ENCODE measurements at regions not wholly inside any gene's neighbourhood (a gene's known extent, or its start where the extent isn't known, plus 50 kb on each side); places are given as distances from the start of the nearest gene placed in this dataset.

DNA sequence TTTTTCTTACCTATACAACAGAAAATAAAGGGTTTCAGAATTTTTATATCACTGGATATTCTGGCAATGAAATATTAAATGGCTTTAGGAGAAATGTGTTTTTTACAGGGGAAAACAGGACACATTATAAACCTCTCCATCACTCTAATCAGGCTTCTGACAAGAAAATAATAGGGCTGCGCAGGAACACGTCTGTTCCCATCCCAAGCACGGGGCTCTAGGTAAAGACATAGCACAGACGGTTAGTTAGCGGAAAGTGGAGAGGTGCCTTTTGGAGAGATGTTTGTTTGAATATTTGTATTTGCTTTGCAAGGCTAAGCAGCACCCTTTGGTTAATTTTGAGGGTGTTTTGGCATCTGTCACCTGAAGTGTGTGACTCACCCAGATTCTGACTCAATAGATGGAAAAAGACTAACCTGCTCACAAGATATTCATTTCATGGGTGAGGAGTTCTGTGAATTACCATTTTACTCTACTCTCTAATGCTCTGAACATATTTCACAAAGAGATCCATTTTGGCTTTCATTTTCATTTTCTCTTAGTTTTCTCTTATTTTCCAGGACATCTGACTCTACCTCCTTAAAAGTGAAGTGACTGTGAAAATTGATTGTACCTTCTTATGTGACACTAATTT lies 174.5 kb upstream of the AKR1E2 start:
- no peaks in the 10 kb centered on the region for H3K9me3 ChIP-seq (replicated peaks)
- peaks cover 15% of the 10 kb centered on the region for H3K4me1 ChIP-seq
- H3K27me3 ChIP-seq, result no peaks in the 10 kb centered on the region
- DNase-seq, result no peak
- no peaks in the 10 kb centered on the region for H3K36me3 ChIP-seq
- no peak overlapping the region for H3K27ac ChIP-seq
- no peak overlapping the region for H3K4me3 ChIP-seq

DNA sequence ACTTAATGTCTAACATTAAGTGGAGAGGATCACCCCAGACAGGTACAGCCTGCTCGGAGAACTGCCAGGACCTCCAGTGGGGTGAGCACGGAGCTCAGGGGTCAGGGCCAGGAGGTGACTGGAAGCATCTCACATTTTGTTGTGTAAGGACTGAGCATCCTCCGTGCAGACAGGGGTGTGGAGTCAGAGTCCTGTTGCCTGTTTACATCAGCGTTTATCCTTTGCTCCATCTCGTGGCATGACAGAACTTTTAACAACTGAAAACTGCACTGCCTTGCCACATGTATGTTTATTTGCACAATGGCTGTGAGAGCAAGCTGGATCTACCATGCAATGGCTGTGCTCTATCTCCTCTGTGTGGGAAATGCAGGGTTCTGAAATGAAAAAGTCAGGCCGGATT lies 175.4 kb upstream of the AKR1E2 start:
- no peaks in the 10 kb centered on the region for H3K27me3 ChIP-seq
- DNase-seq, result no peak
- H3K9me3 ChIP-seq (replicated peaks), result no peaks in the 10 kb centered on the region
- H3K27ac ChIP-seq, result no peak overlapping the region
- H3K36me3 ChIP-seq, result no peaks in the 10 kb centered on the region
- H3K4me3 ChIP-seq, result no peak overlapping the region
- H3K4me1 ChIP-seq, result peaks cover 7% of the 10 kb centered on the region

DNA sequence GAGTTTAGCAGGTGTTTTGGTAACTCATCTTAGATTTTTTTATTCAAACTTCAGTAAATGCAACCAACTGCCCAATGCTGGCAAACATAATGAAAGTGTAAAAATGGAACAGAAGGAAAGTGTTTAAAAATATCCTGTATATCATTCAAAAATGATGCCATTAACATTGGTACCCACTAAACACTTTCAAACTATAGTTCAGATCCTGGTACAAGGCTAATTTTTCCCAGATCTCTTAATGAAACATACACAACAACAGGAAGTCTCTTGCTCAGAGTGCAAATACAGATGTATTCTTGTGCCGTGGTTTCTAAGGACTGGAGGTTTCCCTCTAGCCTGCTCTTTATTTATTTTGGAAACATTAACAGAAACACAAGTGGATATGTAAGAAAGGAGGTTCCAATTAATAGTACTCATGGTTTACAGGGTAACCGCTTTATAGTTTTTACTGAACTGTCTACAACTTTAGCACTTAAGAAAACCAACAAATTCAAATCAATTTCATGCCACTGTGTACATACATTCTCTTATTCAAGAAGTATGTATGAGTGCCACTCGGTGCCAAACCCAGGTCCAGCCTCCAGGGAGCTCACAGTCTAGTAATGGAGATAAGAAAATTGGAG lies 176.0 kb upstream of the AKR1E2 start:
- H3K36me3 ChIP-seq, result no peaks in the 10 kb centered on the region
- peaks cover under 1% of the 10 kb centered on the region; the same call in 1 of the 2 replicates for H3K4me1 ChIP-seq
- H3K27me3 ChIP-seq, result no peaks in the 10 kb centered on the region
- no peaks in the 10 kb centered on the region for H3K9me3 ChIP-seq (replicated peaks)
- H3K4me3 ChIP-seq, result no peak overlapping the region
- H3K27ac ChIP-seq, result no peak overlapping the region
- DNase-seq, result no peak

DNA sequence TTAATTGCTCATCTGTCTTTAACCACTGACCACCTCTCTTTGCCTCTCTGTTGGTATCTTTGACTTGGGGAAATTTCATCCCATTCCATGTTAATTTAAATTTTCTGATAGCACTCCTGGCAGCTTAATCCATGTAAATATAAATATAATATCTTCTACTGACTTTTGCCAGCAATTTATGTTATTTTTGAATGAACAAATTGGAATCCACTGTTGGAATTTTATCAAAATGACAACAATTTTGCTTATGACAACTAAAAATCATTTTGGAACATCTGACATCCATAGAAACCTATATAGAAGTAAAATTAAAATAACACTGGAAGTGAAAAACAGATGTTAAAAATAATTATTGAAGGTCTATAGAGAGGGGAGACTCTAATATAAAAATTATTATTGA lies 176.5 kb upstream of the AKR1E2 start:
- no peak overlapping the region for H3K27ac ChIP-seq
- H3K9me3 ChIP-seq (replicated peaks), result no peaks in the 10 kb centered on the region
- H3K27me3 ChIP-seq, result no peaks in the 10 kb centered on the region
- no peak overlapping the region for H3K4me3 ChIP-seq
- DNase-seq, result no peak
- H3K36me3 ChIP-seq, result no peaks in the 10 kb centered on the region
- no peaks in the 10 kb centered on the region for H3K4me1 ChIP-seq

DNA sequence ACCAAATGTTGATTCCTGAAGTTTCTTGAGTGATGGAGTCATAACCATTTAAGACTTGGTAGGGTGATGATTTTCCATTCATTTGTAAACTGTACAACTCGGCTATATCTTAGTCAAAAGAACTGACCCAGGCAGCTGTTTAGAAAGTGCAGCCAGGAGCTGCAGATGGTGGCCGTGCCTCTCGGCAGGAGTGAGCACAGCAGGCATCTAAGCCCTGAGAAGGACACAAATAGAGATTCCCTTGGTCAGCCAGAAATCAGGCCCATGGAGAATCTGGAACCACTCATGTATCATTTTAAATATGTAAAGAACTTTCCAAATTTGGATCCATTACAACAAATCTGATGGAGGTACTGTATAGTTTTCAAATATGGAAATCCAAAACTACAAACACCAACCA lies 177.0 kb upstream of the AKR1E2 start:
- H3K4me1 ChIP-seq, result no peaks in the 10 kb centered on the region
- no peak for DNase-seq
- H3K4me3 ChIP-seq, result no peak overlapping the region
- no peak overlapping the region for H3K27ac ChIP-seq
- no peaks in the 10 kb centered on the region for H3K36me3 ChIP-seq
- H3K9me3 ChIP-seq (replicated peaks), result no peaks in the 10 kb centered on the region
- H3K27me3 ChIP-seq, result no peaks in the 10 kb centered on the region

DNA sequence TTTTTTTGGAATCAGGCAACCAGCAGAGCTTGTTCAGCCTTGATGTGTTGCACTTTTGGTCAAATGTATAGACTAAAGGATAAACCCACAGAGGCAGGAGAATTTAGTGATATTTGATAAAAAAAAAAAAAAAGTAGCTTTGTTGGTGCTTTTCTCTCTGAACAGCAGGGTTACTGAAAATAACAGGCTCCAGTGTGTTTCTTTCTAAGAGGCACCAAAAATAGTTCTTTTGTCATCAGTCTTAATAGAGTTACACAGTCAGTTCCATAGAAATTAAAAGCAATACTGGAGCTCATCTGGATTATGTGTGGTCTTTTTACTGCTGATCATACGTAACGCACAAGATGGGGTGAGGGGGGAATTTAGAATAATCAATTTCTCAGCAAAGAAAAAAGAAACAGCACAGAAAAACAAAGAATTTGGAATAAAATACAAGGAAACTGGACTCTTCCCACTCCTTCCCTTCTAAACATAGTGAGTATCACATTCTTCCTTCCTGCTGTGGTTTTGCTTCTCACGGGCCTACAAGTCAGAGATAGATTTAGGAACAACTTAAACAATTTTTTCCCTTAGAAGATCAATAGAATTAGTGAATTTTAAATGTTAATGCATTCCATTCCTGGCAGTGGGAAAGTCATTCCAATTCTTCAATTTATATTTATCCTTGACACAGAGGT lies 178.8 kb upstream of the AKR1E2 start:
- Histone ChIP-seq H3K27me3 (no peaks in the 10 kb centered on the region), H3K36me3 (no peaks in the 10 kb centered on the region), H3K4me3 (no peak overlapping the region), H3K9me3 (replicated peaks) (no peaks in the 10 kb centered on the region), H3K27ac (no peak overlapping the region), H3K4me1 (no peaks in the 10 kb centered on the region)
- DNase-seq, result no peak

DNA sequence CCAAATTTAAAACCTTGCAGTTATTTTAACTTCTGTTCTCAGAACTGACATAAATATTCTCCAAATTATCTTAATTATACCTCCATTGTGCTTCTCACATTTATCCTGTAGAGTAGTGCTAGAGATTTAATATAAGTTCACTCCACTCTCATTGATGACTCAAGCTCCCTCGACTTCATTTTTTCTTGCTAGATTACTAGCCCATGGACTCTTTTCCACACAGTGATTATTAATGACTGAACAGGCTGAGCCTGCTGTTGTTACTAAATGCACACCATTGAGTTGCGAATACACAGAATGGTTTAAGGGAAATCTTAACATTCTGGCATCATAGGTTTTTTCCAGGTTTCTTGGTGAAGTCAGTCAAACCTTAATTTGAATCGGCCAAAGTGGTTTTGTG lies 179.5 kb upstream of the AKR1E2 start:
- Histone ChIP-seq H3K27me3 (no peaks in the 10 kb centered on the region), H3K4me1 (no peaks in the 10 kb centered on the region), H3K36me3 (no peaks in the 10 kb centered on the region), H3K4me3 (no peak overlapping the region), H3K9me3 (replicated peaks) (no peaks in the 10 kb centered on the region), H3K27ac (no peak overlapping the region)
- no peak for DNase-seq

DNA sequence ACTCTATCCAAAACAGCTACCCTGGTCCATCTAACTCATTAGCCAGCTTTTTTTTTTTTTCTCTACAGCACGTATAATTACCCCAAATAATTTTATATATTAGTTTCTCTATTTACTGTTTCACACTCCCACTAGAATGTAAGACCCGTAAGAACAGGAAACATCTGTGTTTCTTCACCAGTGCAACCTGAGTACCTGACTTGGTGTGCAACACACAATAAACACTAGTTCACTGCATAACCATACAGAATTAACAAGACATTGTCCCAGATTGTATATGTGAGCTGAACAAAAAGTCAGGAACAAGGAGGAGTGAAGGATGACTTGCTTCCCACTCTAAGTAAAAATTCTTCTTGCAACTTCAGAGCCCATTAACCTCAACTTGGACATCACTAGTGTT lies 180.2 kb upstream of the AKR1E2 start:
- no peak overlapping the region for H3K27ac ChIP-seq

DNA sequence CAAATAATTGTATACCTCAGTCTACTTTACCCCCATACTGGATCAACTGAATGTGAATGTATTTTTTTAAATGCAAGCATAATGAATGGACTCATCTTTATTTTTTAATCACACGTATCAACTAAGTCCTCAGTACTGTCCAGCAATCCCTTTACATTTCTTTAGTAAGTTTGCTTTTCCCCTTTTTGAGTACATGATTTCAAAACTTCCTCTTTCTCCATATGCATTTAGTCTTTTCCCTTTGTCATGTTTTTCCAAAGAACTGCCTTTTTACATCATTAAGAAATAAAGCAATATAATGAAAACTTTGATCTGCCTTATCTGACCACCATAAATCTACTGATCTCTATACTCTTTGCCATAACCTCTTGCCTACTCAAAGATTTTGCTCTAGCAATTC lies 182.5 kb upstream of the AKR1E2 start:
- no peaks in the 10 kb centered on the region for H3K36me3 ChIP-seq
- H3K4me3 ChIP-seq, result no peak overlapping the region
- no peak for DNase-seq
- no peaks in the 10 kb centered on the region for H3K9me3 ChIP-seq (replicated peaks)
- H3K27me3 ChIP-seq, result no peaks in the 10 kb centered on the region
- H3K27ac ChIP-seq, result no peak overlapping the region
- no peaks in the 10 kb centered on the region for H3K4me1 ChIP-seq

More for the DNA sequence above, 180.2 kb upstream of the AKR1E2 start:
- Histone ChIP-seq H3K4me3 (no peak overlapping the region), H3K27me3 (no peaks in the 10 kb centered on the region), H3K9me3 (replicated peaks) (no peaks in the 10 kb centered on the region), H3K36me3 (no peaks in the 10 kb centered on the region), H3K4me1 (no peaks in the 10 kb centered on the region)
- DNase-seq, result no peak

DNA sequence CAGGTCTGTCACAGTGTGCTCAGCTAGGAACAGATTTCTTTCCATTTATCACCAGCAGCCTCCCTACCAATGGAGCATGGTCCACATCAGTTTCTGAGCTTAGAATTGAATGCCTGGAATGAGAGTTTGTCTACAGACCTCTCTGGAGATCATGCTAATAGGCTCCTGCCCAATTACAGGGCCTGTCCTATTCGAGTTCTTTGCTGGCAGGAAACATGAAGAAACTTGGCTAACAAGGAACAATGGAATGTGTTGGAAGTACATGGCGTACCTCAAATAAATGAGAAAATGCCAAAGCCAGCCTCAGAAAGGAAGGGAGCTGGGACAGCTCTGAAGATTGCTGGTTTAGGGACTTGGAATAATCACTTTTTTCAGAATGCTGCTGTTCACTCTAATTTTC lies 186.0 kb upstream of the AKR1E2 start:
- Histone ChIP-seq H3K4me3 (no peak overlapping the region), H3K27ac (no peak overlapping the region), H3K4me1 (no peaks in the 10 kb centered on the region), H3K27me3 (no peaks in the 10 kb centered on the region), H3K9me3 (replicated peaks) (no peaks in the 10 kb centered on the region), H3K36me3 (no peaks in the 10 kb centered on the region)
- no peak for DNase-seq

DNA sequence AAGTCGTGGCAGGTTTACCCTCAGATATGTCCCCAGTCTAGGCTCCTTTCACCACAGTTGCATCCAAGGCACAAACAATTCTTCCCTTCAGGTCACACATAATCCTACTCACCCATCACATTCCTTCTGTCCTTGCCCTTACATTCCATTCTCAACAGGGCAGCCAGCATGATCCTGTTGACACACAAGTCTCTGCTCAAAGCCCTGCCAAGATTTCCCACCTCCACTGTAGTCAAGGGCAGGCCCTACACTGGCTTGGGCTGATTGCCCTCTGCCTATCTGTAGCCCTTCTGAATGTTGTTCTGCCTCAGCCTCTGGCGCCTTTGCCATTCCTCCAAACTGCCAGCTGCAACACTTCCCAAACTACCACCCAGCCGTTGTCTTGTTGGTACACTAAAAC lies 187.9 kb upstream of the AKR1E2 start:
- DNase-seq, result no peak
- no peaks in the 10 kb centered on the region for H3K36me3 ChIP-seq
- H3K4me1 ChIP-seq, result no peaks in the 10 kb centered on the region
- no peak overlapping the region for H3K27ac ChIP-seq
- no peaks in the 10 kb centered on the region for H3K9me3 ChIP-seq (replicated peaks)
- no peak overlapping the region for H3K4me3 ChIP-seq
- no peaks in the 10 kb centered on the region for H3K27me3 ChIP-seq

DNA sequence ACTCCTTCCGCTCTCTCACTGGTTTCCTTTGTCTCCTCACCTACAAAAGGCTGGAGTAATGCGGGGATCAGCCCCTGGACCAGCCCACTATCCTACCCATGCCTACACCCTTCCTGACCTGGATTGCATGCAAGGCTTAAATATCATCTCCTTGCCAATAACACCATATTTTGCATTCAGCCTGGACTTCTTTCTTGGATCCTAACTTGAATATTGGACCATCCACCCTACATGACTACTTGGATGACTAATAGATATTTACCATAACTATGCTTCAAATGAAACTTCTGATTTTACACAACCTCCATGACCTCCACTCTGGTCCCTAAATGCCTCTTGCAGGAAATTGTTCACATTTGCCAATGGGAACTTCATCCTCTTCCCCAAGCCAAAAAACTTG lies 188.3 kb upstream of the AKR1E2 start:
- Histone ChIP-seq H3K27me3 (no peaks in the 10 kb centered on the region), H3K27ac (no peak overlapping the region), H3K4me1 (no peaks in the 10 kb centered on the region), H3K36me3 (no peaks in the 10 kb centered on the region), H3K4me3 (no peak overlapping the region), H3K9me3 (replicated peaks) (no peaks in the 10 kb centered on the region)
- DNase-seq, result no peak

DNA sequence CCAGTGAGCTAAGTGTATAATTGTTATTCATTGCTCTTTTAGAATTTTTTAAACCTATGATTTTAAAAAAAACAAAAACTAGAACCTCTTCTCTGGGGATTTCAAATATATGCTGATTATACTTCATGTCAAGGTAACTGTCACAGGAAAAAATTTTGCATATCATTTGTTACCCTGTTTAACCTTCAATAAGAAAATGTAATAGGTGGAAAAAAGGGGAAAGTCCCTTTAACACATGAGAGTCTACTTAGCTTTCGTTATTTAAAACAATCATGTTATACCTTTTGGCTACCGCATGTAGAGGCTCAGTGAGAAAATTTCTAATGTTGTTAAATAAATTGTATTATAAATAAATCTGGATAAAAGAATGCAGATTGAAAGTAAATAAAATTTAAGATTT lies 190.1 kb upstream of the AKR1E2 start:
- no peaks in the 10 kb centered on the region for H3K27me3 ChIP-seq
- no peaks in the 10 kb centered on the region for H3K4me1 ChIP-seq
- H3K9me3 ChIP-seq (replicated peaks), result no peaks in the 10 kb centered on the region
- no peak overlapping the region for H3K4me3 ChIP-seq
- no peaks in the 10 kb centered on the region for H3K36me3 ChIP-seq
- DNase-seq, result no peak
- H3K27ac ChIP-seq, result no peak overlapping the region

DNA sequence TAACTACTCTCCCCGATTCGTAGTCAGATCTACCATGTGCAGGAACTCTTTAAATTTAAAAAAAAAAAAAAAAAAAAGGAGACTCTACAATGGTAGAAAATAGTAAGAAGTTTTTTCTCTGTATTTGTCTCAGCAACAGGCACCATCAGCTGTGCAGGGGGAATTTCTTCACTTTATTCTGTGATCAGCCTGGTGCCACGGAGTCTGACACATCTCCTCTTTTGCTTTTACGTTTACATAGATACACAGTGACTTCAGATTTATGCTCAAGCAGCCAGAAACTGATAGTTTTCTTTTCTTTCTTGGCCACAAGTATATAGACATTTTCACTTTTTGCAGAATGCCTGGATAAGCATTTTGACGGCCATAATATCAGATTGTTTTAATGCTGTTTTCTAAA lies 190.6 kb upstream of the AKR1E2 start:
- Histone ChIP-seq H3K27ac (no peak overlapping the region), H3K4me1 (no peaks in the 10 kb centered on the region), H3K4me3 (no peak overlapping the region), H3K9me3 (replicated peaks) (no peaks in the 10 kb centered on the region), H3K27me3 (no peaks in the 10 kb centered on the region), H3K36me3 (no peaks in the 10 kb centered on the region)
- DNase-seq, result no peak

DNA sequence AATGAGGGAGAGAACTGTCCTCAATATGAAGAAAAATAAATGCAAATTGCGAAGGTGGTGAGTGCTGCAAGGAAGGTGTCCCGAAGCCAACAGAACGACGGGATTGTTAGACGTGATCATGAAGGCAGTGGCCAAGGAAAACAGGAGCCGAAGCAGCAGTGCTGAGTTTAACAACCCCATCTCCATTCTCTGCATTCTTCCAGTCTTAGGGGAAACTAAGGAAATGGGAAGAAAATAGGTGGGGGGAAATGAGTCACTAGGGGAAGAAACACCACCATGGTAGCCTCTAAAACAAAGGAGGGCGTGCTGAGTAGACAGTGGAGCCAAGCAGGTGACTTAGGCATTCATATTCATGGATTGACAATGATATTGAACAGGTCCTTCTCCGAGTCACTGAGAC lies 192.2 kb upstream of the AKR1E2 start:
- Histone ChIP-seq H3K36me3 (no peaks in the 10 kb centered on the region), H3K9me3 (replicated peaks) (no peaks in the 10 kb centered on the region), H3K27ac (no peak overlapping the region), H3K4me3 (no peak overlapping the region), H3K27me3 (no peaks in the 10 kb centered on the region), H3K4me1 (no peaks in the 10 kb centered on the region)
- no peak for DNase-seq

DNA sequence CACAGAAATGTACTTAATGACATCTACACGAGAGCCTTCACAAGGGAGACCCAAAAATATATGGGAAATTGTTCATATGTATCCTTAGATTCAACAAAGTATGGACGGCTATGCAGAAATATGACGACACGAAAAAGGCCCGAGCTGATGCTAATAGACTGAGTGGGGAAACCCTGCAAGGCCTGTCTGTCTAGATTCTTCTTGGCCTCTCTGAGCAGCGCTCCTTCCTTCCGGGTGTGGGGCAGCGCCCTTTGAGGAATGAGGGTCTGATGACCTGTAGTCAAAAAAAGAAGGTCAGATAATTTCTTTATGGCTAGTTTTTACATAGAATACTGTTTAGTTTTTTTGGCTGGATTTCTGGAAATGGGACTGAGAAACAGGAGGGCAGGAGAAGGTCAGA lies 192.8 kb upstream of the AKR1E2 start:
- no peak for DNase-seq
- Histone ChIP-seq H3K4me3 (no peak overlapping the region), H3K27ac (no peak overlapping the region), H3K36me3 (no peaks in the 10 kb centered on the region), H3K27me3 (no peaks in the 10 kb centered on the region), H3K9me3 (replicated peaks) (no peaks in the 10 kb centered on the region), H3K4me1 (no peaks in the 10 kb centered on the region)
